Neutrophil (primary cell): ENCODE measurements at regions not wholly inside any gene's neighbourhood (a gene's known extent, or its start where the extent isn't known, plus 50 kb on each side); places are given as distances from the start of the nearest gene placed in this dataset.

Experiments used
- H3K27ac ChIP-seq: fragments of 200-600 bp; sonication (generic); 2 replicates; pipeline ENCODE4 v1.5.1; 2016; ENCODE audit warnings: mild to moderate bottlenecking, moderate library complexity
- H3K27me3 ChIP-seq: fragments of 200-600 bp; sonication (generic); 2 replicates; pipeline ENCODE4 v1.6.0; 2016; ENCODE audit warnings: mild to moderate bottlenecking
- H3K36me3 ChIP-seq: fragments of 200-600 bp; sonication (generic); 2 replicates; pipeline ENCODE4 v1.5.1; 2017
- H3K4me1 ChIP-seq, 2 experiments: fragments of 200-600 bp in 1 of 2; sonication (generic) in 1 of 2; 1 replicate in 1 of 2; 2 replicates in 1 of 2; pipeline versions ENCODE4 v1.5.1 to v1.6.1; 2013 to 2016; ENCODE audit warnings: low read depth in 1 of 2, low read length in 1 of 2, mild to moderate bottlenecking in 1 of 2, moderate library complexity in 1 of 2; ENCODE audit not compliant: control insufficient read depth in 1 of 2, insufficient read depth in 1 of 2
- H3K4me3 ChIP-seq, 2 experiments: fragments of 200-600 bp in 1 of 2; sonication (generic) in 1 of 2; 1 replicate in 1 of 2; 2 replicates in 1 of 2; pipeline ENCODE4 v1.5.1; 2013 to 2016; ENCODE audit warnings: low read depth in 1 of 2, low read length in 1 of 2, mild to moderate bottlenecking in 1 of 2, moderate library complexity in 1 of 2
- H3K9me3 ChIP-seq: fragments of 200-600 bp; sonication (generic); 2 replicates; pipeline ENCODE4 v1.5.1; 2016
- CTCF ChIP-seq: fragments of 200-600 bp; sonication (generic); IDR thresholded peaks from 2 replicates; pipeline ENCODE4 v1.5.1; 2016; ENCODE audit warnings: antibody characterized with exemption

DNA sequence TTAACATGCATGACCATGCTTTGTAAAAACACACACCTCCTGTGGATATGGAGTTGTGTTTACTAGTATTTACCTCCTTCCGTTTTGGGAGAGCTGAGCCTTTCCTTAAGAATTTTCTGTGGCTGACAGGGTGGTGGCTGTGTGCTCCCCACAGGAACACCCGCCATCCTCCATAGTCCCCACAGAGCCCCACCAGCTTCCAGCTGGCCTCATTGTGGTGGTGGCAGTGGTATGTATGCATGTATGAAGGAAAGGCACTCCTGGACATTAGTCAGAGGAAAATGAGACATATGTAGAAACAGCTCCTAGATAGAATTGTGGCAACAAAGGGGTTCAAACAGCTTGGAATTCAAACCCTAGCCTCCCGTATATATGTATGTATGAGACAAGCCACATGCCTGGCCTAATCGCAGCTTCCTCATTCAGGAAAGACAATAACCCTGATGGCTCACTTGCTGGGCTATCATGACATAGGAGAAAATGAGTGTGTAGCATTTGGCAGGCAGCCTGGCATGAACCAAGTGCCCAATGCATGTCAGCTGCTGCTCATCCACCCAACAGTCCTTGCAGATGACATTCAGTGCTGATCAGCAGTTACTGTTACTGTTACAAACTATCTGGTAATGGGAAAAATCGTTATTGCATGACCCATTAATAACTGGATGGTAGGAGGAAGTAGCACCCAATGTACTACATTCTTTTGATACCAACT lies 459.7 kb downstream of the EBF1 start:
- H3K9me3 ChIP-seq, result no peaks in the 10 kb centered on the region
- no peaks in the 10 kb centered on the region for H3K36me3 ChIP-seq
- no peak overlapping the region for H3K4me3 ChIP-seq
- H3K4me1 ChIP-seq, result no peaks in the 10 kb centered on the region
- no peak for TF ChIP-seq CTCF
- H3K27me3 ChIP-seq, result no peaks in the 10 kb centered on the region
- H3K27ac ChIP-seq, result no peak overlapping the region

DNA sequence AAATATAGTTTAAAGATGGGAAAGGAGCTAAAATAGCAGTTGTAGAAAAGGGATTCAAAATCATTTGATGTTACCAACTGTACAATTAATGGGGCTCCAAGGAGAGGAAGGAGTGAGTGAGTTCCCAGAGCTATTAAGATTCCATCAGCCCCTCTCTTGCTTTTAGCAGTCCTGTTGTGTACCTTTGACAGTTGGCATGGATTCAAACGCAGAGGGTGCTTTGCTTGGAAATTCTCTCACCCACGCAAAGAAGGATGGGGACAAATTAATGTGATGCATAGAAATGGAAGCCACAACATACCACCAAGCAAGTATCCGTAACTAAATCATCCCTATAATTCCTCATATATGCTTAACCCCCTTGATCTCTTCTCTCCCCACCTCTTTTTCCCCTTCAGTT lies 461.3 kb downstream of the EBF1 start:
- no peaks in the 10 kb centered on the region for H3K36me3 ChIP-seq
- no peak for TF ChIP-seq CTCF
- no peaks in the 10 kb centered on the region for H3K4me1 ChIP-seq
- H3K27me3 ChIP-seq, result no peaks in the 10 kb centered on the region
- no peak overlapping the region for H3K4me3 ChIP-seq
- no peaks in the 10 kb centered on the region for H3K9me3 ChIP-seq
- no peak overlapping the region for H3K27ac ChIP-seq

DNA sequence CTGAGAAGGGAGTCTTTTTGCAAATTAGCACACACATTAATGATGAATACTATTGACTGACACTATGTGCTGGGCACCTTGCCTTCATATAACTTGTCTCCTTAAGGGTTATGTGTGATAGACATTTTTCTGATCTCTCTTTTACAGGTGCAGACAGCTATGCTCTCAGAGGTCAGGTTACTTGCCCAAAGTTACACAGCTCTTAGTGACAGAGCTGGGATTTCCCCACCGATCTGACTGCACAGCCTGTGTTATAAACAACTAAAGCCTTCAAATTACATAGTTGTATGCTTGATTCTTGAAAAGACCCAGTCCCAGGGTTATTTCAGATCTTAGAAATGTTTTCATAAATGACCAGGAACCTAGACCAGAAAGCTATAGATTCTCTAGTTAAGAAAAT lies 462.7 kb downstream of the EBF1 start:
- Histone ChIP-seq H3K27me3 (no peaks in the 10 kb centered on the region), H3K4me1 (no peaks in the 10 kb centered on the region), H3K9me3 (no peaks in the 10 kb centered on the region), H3K4me3 (no peak overlapping the region), H3K36me3 (no peaks in the 10 kb centered on the region), H3K27ac (no peak overlapping the region)
- no peak for TF ChIP-seq CTCF

GRCh38 chr5:158635565-158635964 lies 464.2 kb downstream of the EBF1 start:
- Histone ChIP-seq H3K36me3 (no peaks in the 10 kb centered on the region), H3K27ac (no peak overlapping the region), H3K9me3 (no peaks in the 10 kb centered on the region), H3K4me1 (no peaks in the 10 kb centered on the region), H3K27me3 (no peaks in the 10 kb centered on the region), H3K4me3 (no peak overlapping the region)
- TF ChIP-seq CTCF, result no peak

- no peaks in the 10 kb centered on the region for H3K27me3 ChIP-seq
- H3K36me3 ChIP-seq, result no peaks in the 10 kb centered on the region
- H3K27ac ChIP-seq, result no peak overlapping the region
- no peaks in the 10 kb centered on the region for H3K4me1 ChIP-seq
- no peak for TF ChIP-seq CTCF
- no peak overlapping the region for H3K4me3 ChIP-seq
- H3K9me3 ChIP-seq, result no peaks in the 10 kb centered on the region
Measured at GRCh38 chr5:158634714-158635113, 465.0 kb downstream of the EBF1 start.
